ENCODE measurements at regions not wholly inside any gene's neighbourhood (a gene's known extent, or its start where the extent isn't known, plus 50 kb on each side); places are given as distances from the start of the nearest gene placed in this dataset.

DNA sequence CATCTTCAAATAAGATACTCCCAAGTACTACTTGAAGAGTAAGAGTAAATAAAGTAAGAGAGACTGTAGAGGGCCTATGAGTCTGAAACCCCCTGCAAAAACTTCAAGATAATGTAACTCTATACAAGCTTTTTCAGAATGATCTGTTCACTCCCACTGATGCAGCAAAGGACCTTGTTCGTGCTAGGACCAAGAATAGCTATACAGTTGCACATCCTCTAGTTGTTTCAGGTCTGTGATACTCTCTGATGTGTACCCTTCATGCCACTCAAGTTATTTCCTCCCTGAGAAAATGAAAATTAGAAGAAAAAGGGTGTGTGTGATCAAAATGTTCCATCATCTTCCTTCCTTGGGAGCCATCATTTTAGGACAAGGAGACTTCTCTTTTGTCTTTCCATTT lies 204.4 kb downstream of the ALX1 start:
- in situ Hi-C loops (cut with MboI; ENCODE audit: low pct_unique_long_range_greater_than_20kb in 2 of 9, low sequenced_read_pairs in 9 of 9, unreplicated experiment in 9 of 9): loop anchor here in 6 of 9 experiments (25.0 kb wide), 1 partner anchor 378 kb away; the partner anchor contains the start of gene NTS (in 6 of the 6)
- no peak overlapping the region for H3K4me3 ChIP-seq
- no peaks in the 10 kb centered on the region for H3K4me1 ChIP-seq (replicated peaks in 1 of 2)
- no peak overlapping the region for H3K27ac ChIP-seq
- 0 to 100% (median 43%) methylated on average over 1 of the region's 1 CpG; no CpG with 5 or more reads in 3 of the 10 experiments for WGBS, 10 experiments
- ATAC-seq (replicated peaks in 6 of 8): no peak

DNA sequence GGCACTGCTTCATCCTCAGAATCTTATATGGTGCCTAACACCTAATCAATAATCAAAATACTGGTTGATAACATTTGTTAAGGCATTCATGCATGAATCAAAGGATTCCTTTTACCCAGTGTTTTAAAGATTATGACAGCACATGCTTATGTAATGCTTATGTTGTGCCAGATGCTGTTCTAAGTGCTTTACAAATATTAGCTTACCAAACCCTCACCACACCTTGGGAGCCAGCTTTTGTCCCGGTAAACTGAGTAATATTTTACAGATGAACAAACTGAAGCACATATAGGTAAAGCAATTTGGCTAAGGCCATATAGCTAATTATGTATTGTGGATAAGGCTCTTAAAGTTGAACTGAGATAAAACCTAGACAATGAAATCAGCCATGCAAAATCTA lies 209.2 kb downstream of the ALX1 start:
- ATAC-seq (replicated peaks in 6 of 8): no peak
- in situ Hi-C loops (cut with MboI; ENCODE audit: low pct_unique_long_range_greater_than_20kb in 2 of 9, low sequenced_read_pairs in 9 of 9, unreplicated experiment in 9 of 9): loop anchor here in 6 of 9 experiments (25.0 kb wide), 1 partner anchor 373 kb away; the partner anchor contains the start of gene NTS (in 6 of the 6)
- Histone ChIP-seq H3K4me1 (replicated peaks in 1 of 2) (no peaks in the 10 kb centered on the region), H3K27ac (no peak overlapping the region), H3K4me3 (no peak overlapping the region)
- WGBS, 10 experiments: 0 to 100% (median 100%) methylated on average over 1 of the region's 1 CpG; no CpG with 5 or more reads in 3 of the 10 experiments

DNA sequence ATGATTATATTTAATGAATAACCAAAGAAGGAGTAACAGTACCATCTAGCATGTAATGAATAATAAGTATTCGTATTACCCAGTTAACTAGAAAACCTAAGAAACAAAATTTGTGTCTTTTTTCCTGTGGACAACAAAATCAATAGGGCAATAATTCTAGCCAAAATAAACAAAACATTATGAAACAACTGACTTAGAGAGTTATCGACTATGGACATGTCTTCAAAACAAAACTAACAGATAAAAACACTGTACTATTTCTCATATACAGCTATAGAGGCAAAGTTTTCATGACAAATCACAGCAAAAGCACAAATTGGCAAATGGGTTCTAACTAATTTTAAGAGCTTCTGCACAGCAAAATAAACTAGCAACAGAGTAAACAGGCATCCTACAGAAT lies 224.1 kb downstream of the ALX1 start:
- Histone ChIP-seq H3K27ac (no peak overlapping the region), H3K4me3 (no peak overlapping the region), H3K4me1 (replicated peaks in 1 of 2) (no peaks in the 10 kb centered on the region)
- in situ Hi-C loops (cut with MboI; ENCODE audit: low pct_unique_long_range_greater_than_20kb in 2 of 9, low sequenced_read_pairs in 9 of 9, unreplicated experiment in 9 of 9): no loop called here
- no peak for ATAC-seq (replicated peaks in 6 of 8)
- WGBS, 10 experiments: 32 to 100% (median 89%) methylated on average over 2 of the region's 2 CpGs

DNA sequence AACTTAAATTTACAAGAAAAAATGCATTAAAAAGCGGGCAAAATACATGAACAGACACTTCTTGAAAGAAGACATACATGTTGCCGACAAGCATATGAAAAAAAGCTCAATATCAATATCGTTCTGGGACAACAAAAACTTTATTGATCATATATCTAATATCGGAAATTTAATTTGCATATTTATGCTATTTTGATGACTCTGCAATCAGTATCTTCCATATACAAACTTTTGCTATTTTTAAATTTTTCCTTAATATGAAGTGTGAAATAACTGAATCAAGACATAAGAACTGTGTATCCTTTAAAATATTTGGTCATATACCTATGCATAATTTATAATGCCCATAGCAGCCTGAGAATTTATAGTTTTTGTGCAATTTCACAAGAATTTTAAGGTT lies 224.6 kb downstream of the ALX1 start:
- in situ Hi-C loops (cut with MboI; ENCODE audit: low pct_unique_long_range_greater_than_20kb in 2 of 9, low sequenced_read_pairs in 9 of 9, unreplicated experiment in 9 of 9): no loop called here
- 12 to 98% (median 73%) methylated on average over 1 to 4 of the region's 4 CpGs for WGBS, 10 experiments
- Histone ChIP-seq H3K27ac (no peak overlapping the region), H3K4me3 (no peak overlapping the region), H3K4me1 (replicated peaks in 1 of 2) (no peaks in the 10 kb centered on the region)
- no peak for ATAC-seq (replicated peaks in 6 of 8)

DNA sequence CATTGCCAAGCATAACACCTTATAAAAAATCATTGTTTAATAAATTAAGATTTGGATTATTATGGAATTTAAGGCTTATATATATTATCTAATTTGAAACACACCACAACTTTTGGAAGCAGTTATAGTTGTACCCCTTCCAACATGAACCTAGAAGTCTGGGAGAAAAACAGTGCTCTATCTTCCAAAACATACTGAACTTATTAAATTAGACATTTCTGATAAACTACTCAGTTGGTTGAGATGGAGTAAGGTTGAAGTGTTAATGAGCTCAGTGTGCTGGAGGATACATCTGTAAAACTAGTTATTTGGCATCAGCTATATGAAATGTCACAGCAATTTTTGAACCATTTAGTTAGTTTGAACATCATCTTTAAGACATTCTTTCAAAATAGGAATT lies 227.4 kb downstream of the ALX1 start:
- Histone ChIP-seq H3K4me3 (no peak overlapping the region), H3K27ac (no peak overlapping the region), H3K4me1 (replicated peaks in 1 of 2) (no peaks in the 10 kb centered on the region)
- in situ Hi-C loops (cut with MboI; ENCODE audit: low pct_unique_long_range_greater_than_20kb in 2 of 9, low sequenced_read_pairs in 9 of 9, unreplicated experiment in 9 of 9): no loop called here
- no peak for ATAC-seq (replicated peaks in 6 of 8)

DNA sequence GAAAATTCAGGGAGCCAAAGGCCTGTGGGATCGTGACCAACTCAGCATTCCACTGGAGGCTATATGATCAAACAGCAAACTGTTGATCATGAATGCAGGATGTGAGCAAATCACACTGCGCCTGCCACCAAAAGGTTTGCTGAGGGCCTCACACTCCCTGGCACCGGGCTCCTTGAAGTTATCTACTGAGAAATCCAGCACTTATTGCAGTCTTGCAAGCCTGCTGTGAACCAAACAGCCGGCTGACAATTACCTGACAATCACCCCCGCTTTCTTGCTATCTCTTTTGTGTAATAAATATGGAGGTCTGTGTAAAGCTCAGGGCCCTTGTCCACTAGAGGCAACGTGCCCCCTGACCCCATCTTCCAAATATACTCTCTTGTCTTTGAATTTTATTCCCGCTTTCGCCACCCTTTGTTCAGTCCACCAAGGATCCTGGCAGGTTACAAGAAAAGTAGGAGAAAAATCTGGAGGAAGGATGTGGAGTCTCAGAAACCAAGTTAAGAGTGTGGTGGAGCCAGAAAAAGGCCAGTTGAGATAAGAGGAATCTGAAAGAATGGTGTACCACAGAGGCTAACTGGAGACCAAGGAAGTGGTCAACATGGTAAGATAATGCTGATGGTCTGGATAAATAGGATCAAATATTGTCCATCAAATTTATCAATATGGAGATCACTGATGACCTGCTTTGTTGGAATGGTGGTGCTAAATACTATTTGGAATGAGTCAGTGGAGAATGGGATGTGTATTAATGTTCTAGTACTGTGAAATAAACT lies 229.2 kb downstream of the ALX1 start:
- no peak overlapping the region for H3K27ac ChIP-seq
- H3K4me1 ChIP-seq (replicated peaks in 1 of 2): no peaks in the 10 kb centered on the region
- no peak for ATAC-seq (replicated peaks in 6 of 8)
- in situ Hi-C loops (cut with MboI; ENCODE audit: low pct_unique_long_range_greater_than_20kb in 2 of 9, low sequenced_read_pairs in 9 of 9, unreplicated experiment in 9 of 9): no loop called here
- H3K4me3 ChIP-seq: no peak overlapping the region
- 0 to 100% (median 76%) methylated on average over 1 to 8 of the region's 8 CpGs for WGBS, 10 experiments

DNA sequence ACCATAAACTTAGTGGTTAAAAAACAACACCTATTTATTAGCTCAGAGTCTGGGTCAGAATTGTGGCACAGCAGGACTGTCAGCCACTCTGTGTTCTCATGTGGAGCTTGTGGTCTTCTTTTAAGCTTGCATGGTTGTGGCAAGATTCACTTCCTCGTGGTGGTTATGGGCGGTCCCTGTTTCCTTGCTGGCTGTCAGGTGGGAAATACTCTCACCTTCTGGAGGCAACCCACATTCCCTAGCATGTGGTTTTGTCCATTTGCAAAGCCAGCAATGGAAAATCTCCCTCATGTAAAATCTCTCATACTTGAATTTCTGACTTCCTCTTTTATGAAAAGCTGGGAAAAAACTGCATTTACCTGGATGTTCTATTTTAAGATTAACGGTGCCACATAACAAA lies 229.8 kb downstream of the ALX1 start:
- WGBS, 10 experiments: 0 to 100% (median 90%) methylated on average over 1 to 3 of the region's 3 CpGs; no CpG with 5 or more reads in 1 of the 10 experiments
- H3K27ac ChIP-seq: no peak overlapping the region
- in situ Hi-C loops (cut with MboI; ENCODE audit: low pct_unique_long_range_greater_than_20kb in 2 of 9, low sequenced_read_pairs in 9 of 9, unreplicated experiment in 9 of 9): no loop called here
- ATAC-seq (replicated peaks in 6 of 8): no peak
- no peak overlapping the region for H3K4me3 ChIP-seq
- H3K4me1 ChIP-seq (replicated peaks in 1 of 2): no peaks in the 10 kb centered on the region

DNA sequence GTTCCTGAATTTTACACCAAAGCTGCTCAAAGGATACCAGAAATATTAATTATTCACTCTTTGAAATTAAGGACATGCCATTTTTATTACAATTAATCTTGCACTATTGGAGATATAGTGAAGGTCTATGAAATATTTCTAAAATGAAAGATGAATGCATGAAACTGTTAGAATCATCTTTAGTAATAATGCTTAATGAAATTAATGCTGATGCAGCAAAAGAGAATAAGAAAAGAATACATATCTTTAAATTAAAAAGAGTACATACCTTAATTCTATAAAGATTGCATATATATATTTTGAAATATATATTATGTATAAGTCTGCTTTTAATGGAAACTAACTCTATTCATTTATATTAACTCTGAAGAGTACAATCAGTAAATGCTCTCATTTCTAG lies 236.0 kb downstream of the ALX1 start:
- Histone ChIP-seq H3K27ac (no peak overlapping the region), H3K4me1 (replicated peaks in 1 of 2) (peaks cover 0 to 3% of the 10 kb centered on the region in 2 donors), H3K4me3 (no peak overlapping the region)
- in situ Hi-C loops (cut with MboI; ENCODE audit: low pct_unique_long_range_greater_than_20kb in 2 of 9, low sequenced_read_pairs in 9 of 9, unreplicated experiment in 9 of 9): no loop called here
- ATAC-seq (replicated peaks in 6 of 8): no peak

DNA sequence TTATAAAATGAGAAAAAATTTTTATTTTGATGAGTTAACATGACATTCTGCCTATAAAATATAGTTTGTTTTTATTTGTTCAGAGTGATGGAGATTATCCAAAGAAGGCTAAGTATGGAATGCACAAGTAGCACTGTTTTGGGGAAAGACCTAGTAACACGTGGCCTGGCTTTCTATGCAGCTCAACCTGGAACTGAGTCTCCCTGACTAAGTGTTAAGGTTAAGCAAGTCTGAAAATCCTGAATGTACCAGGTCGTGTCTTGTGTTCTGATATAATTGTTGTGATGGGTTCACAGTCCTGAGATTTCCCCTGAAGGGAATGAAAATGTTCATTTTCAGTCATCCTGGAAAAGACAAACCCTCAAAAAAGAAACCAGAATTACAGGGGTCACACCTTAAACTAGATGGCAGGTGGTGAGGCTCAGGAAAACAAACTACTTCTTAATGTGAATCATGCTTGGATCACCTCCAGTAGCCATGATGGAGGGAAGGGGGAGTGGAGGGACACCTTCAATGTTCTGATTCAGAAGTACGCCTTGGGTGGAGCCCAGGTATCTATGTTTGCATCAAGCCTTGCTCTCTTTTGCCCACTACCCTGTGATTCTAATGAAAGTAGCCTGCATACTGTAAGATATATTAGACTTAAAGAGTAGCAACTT lies 236.8 kb downstream of the ALX1 start:
- in situ Hi-C loops (cut with MboI; ENCODE audit: low pct_unique_long_range_greater_than_20kb in 2 of 9, low sequenced_read_pairs in 9 of 9, unreplicated experiment in 9 of 9): no loop called here
- ATAC-seq (replicated peaks in 6 of 8): no peak
- Histone ChIP-seq H3K27ac (no peak overlapping the region), H3K4me3 (no peak overlapping the region), H3K4me1 (replicated peaks in 1 of 2) (peaks cover 0 to 3% of the 10 kb centered on the region in 2 donors)
- WGBS, 10 experiments: 0 to 100% (median 78%) methylated on average over 1 to 3 of the region's 3 CpGs; no CpG with 5 or more reads in 3 of the 10 experiments

DNA sequence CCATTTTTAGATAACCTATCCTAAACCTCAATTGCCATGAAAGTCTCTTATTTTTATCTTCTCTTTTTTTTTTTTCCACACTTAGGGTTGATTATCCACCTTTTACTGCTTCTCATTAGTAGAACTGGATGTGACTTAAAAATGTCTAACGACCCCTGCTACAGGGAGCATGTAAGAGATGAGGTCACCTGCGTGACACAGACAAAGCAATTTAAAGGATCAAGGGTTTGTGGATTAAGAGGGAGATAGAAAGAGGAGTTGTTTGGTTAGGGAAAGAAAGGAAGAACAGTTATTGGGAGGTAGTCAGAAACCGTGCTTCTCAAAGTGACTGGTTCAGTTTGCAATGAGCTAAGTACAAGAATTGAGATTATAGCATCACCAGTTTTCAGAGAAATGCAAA lies 239.1 kb downstream of the ALX1 start:
- 10 to 90% (median 52%) methylated on average over 1 to 3 of the region's 3 CpGs for WGBS, 10 experiments
- in situ Hi-C loops (cut with MboI; ENCODE audit: low pct_unique_long_range_greater_than_20kb in 2 of 9, low sequenced_read_pairs in 9 of 9, unreplicated experiment in 9 of 9): no loop called here
- Histone ChIP-seq H3K27ac (no peak overlapping the region), H3K4me3 (no peak overlapping the region), H3K4me1 (replicated peaks in 1 of 2) (peaks cover 0 to 3% of the 10 kb centered on the region in 2 donors)
- ATAC-seq (replicated peaks in 6 of 8): no peak

DNA sequence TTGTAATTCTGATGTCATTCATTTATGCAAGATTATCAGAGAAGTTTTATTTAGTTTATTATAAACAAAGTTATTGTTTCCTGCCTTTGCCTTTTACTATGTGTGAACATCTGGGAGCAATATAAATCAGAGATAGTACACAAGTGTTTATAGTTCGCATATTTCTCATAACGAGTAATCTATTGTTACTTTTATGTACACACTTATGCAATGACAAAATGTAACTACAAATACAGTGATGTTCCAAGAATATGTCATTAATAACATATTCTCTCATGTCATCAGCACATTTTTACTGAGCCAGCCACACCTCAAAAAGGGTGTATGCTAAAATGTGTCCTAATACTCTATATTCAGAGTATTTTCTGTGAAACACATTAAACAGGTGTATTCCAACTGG lies 243.2 kb downstream of the ALX1 start:
- in situ Hi-C loops (cut with MboI; ENCODE audit: low pct_unique_long_range_greater_than_20kb in 2 of 9, low sequenced_read_pairs in 9 of 9, unreplicated experiment in 9 of 9): no loop called here
- peak in 2 of 8 experiments; percentile 49 to 52 for ATAC-seq (replicated peaks in 6 of 8)
- Histone ChIP-seq H3K4me3 (no peak overlapping the region), H3K4me1 (replicated peaks in 1 of 2) (peaks cover 0 to 3% of the 10 kb centered on the region in 2 donors), H3K27ac (no peak overlapping the region)
- whole genome bisulfite sequencing, 10 experiments: 0 to 100% (median 82%) methylated on average over 1 to 2 of the region's 2 CpGs; no CpG with 5 or more reads in 2 of the 10 experiments

DNA sequence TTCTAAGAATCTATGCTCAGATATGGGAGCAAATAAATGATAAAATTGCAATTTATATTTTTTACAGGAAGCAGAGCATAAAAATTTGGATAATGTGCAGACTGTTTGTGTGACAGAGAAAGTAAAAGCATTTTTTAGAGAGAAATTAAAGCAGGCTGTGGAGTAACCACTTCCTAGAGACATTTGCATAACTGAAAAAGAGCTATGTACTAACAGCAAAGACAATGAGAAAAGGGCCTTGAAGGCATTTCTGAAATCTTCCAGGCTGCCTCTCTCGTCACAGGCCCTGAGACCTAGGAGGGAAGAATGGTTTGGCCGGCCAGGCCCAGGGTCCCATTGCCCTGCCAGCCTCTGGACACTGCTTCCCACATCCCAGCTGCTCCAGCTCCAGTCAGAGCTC lies 247.2 kb downstream of the ALX1 start:
- in situ Hi-C loops (cut with MboI; ENCODE audit: low pct_unique_long_range_greater_than_20kb in 2 of 9, low sequenced_read_pairs in 9 of 9, unreplicated experiment in 9 of 9): no loop called here
- H3K4me1 ChIP-seq (replicated peaks in 1 of 2): no peaks in the 10 kb centered on the region
- H3K4me3 ChIP-seq: no peak overlapping the region
- WGBS, 10 experiments: 0 to 100% (median 43%) methylated on average over 1 to 2 of the region's 2 CpGs; no CpG with 5 or more reads in 2 of the 10 experiments
- ATAC-seq (replicated peaks in 6 of 8): no peak
- H3K27ac ChIP-seq: no peak overlapping the region

DNA sequence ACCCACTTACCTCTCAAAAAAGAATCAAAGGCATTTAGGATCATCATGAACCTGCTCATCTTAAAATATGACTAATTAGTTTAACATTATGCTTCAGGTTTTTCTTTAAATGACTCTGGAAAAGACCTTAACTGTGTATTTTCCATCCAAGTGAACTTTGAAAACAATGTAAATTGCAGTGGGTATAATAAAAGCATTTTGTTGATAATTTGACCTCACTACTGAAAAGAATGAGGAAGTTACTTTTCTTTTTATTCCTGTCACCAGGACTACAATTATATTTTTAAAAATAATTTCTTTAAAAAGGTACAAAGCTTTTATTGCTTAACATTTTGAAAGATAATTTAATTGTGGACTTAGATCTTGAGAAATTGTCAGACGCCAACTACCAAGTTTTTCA lies 249.9 kb downstream of the ALX1 start:
- Histone ChIP-seq H3K4me3 (no peak overlapping the region), H3K27ac (no peak overlapping the region), H3K4me1 (replicated peaks in 1 of 2) (no peaks in the 10 kb centered on the region)
- ATAC-seq (replicated peaks in 6 of 8): no peak
- in situ Hi-C loops (cut with MboI; ENCODE audit: low pct_unique_long_range_greater_than_20kb in 2 of 9, low sequenced_read_pairs in 9 of 9, unreplicated experiment in 9 of 9): no loop called here
- WGBS, 10 experiments: 17 to 100% (median 83%) methylated on average over 1 of the region's 1 CpG; no CpG with 5 or more reads in 1 of the 10 experiments

DNA sequence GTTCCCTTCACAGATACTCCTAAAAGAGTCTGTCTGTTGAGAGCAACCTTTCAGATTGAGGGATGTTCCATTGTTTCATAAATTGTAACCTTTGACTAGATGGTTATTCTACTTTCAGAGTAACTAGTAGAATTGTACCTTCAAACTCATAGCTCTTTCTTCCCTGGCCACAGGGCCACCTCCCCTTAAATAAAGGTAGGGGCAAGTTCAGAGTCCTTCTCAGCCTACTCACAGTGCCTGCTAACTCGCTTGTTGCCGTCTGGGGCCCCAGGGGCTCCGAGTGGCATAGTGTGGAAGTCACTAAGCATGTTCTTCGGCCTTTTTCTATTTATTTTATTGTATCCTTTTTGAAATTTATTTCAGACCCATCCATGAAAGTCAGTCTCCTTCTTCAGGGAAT lies 250.4 kb downstream of the ALX1 start:
- H3K27ac ChIP-seq: no peak overlapping the region
- no peak overlapping the region for H3K4me3 ChIP-seq
- H3K4me1 ChIP-seq (replicated peaks in 1 of 2): no peaks in the 10 kb centered on the region
- WGBS, 10 experiments: 31 to 100% (median 78%) methylated on average over 1 to 4 of the region's 4 CpGs; no CpG with 5 or more reads in 5 of the 10 experiments
- no peak for ATAC-seq (replicated peaks in 6 of 8)
- in situ Hi-C loops (cut with MboI; ENCODE audit: low pct_unique_long_range_greater_than_20kb in 2 of 9, low sequenced_read_pairs in 9 of 9, unreplicated experiment in 9 of 9): no loop called here

Data from motor neuron (in vitro differentiated cells).